Keratinocyte (primary cell): ENCODE measurements at regions not wholly inside any gene's neighbourhood (a gene's known extent, or its start where the extent isn't known, plus 50 kb on each side); places are given as distances from the start of the nearest gene placed in this dataset.

ENCODE experiments used
- EZH2 ChIP-seq: IDR thresholded peaks from one replicate; pipeline ENCODE4 v1.6.1; 2012; ENCODE audit warnings: inconsistent platforms, mild to moderate bottlenecking, low read length, moderate library complexity
- TF ChIP-seq, protein P1 (sequence below), 3 experiments: IDR thresholded peaks in 1 of 3; conservative IDR thresholded peaks in 1 of 3; optimal IDR thresholded peaks in 1 of 3; 2 replicates in 2 of 3; 3 replicates in 1 of 3; pipeline versions ENCODE3 to v1.5.1; 2011; ENCODE audit warnings: low read length in 3 of 3, mild to moderate bottlenecking in 3 of 3, moderate library complexity in 2 of 3, control low read depth in 1 of 3, inconsistent platforms in 1 of 3; ENCODE audit not compliant: insufficient read depth in 2 of 3; ENCODE audit errors: extremely low read depth in 1 of 3

- TF ChIP-seq, protein P1, sequence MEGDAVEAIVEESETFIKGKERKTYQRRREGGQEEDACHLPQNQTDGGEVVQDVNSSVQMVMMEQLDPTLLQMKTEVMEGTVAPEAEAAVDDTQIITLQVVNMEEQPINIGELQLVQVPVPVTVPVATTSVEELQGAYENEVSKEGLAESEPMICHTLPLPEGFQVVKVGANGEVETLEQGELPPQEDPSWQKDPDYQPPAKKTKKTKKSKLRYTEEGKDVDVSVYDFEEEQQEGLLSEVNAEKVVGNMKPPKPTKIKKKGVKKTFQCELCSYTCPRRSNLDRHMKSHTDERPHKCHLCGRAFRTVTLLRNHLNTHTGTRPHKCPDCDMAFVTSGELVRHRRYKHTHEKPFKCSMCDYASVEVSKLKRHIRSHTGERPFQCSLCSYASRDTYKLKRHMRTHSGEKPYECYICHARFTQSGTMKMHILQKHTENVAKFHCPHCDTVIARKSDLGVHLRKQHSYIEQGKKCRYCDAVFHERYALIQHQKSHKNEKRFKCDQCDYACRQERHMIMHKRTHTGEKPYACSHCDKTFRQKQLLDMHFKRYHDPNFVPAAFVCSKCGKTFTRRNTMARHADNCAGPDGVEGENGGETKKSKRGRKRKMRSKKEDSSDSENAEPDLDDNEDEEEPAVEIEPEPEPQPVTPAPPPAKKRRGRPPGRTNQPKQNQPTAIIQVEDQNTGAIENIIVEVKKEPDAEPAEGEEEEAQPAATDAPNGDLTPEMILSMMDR (optimal IDR thresholded peaks at IDR 0.05 in 1 of 3, IDR thresholded peaks at IDR 0.05 in 1 of 3, conservative IDR thresholded peaks at IDR 0.05 in 1 of 3; ENCODE audit: extremely low read depth in 1 of 3, insufficient read depth in 2 of 3, low read length in 3 of 3) = no peak
- TF ChIP-seq EZH2 = no peak
These were observed 63.2 kb upstream of the HELT start for GRCh38 chr4:184955116-184955515.
